GM18520 (cell line): ENCODE measurements at regions not wholly inside any gene's neighbourhood (a gene's known extent, or its start where the extent isn't known, plus 50 kb on each side); places are given as distances from the start of the nearest gene placed in this dataset.

Experiments used
- ATAC-seq: cut with Tn5 transposase; IDR thresholded peaks from one replicate; pipeline ENCODE4 v1.9.1; 2021; ENCODE audit not compliant: unreplicated experiment

DNA sequence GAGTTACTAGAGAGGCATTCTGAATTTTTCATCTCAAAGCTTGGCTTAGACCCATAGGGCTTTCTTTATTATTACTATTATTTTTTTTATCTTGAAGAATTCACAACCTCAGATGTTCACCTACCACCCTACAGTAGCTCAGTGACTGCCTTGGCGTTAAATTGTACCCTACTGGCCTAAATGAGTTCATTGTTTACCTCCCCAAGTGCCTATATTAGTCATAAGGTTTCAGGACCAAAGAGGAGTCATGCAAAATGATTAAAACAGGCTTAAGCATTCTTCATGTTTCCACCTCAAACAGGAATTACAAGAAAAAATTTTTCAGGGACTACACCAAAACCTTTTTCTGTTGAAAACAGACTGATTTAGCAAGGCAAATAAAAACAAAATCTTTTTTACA lies 751.5 kb downstream of the SQOR start:
- ATAC-seq, result no peak

DNA sequence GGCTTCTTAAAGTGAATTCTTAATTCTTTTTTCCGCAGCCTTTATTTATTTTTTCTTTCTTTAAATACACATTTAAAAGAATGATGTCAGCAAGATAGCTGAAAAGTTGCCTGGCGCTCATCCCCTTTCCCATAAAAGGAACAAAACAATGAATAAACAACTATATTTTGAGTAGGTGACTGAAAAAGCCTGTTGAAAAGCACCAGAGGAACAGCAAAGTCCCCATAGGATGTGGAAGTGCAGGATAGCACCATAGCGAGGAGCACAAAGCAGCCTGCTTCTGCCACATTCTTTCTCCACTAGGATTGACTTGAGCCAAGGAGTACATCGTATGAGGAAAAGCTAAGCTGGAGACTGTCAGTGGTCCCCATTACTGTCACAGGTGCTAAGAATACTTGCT lies 754.9 kb downstream of the SQOR start:
- ATAC-seq, result no peak

DNA sequence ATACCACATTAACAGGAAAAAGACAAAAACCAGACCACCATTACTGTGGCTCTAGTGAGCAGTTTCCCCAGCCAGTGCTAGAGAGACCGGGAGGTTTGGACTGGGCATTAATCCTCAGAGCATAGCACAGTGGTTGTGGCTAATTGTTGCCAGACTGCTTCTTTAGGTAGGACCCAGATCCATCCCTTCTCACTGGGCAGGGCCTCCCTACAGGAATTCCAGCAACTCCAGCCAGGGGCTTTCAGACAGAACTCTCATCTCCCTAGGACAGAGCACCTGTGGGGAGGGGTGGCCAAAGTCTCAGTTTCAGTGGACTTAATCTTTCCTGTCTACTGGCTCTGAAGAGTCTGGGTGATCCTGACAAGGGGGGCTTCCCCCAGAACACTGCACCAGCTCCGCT lies 759.6 kb downstream of the SQOR start:
- ATAC-seq, result no peak

DNA sequence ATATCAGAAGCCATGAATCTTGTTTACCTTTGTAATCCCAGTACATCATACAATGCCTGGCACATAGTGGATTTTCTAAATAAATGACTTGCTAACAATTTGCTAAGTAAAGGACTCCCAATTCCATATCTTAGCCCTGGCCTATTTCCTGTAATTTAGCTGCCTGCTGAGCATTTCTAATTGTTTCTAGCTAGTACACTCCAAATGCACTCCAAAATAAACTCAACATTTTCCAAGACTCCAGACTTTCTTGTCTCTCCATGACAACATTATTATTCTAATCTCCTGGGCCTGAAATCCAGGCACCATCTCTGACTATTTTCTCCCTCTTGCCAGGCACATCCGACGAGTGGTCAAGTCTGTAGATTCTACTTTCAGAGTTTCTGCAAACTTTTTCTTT lies 773.5 kb downstream of the SQOR start:
- no peak for ATAC-seq

DNA sequence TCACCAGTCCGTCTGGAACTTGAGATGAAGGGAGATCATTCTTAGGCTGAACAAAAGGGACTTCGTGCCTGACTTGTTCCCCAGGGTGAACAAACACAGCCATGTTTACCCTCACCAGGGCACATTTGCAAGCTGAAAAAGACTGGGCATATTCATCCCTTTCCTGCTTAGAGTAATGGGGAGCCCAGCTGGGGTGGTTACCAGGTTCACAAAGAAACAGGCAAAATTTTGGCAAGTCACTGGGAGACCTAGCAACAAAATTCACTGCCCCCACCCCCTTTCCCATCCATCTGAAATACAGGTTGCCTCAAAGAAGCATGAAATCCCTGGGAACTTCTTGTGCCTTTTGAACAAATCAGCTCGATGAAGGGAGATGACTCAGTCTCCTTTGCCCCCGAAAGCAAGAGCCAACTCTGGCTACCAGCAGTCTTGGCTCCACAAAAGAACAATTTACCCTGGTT lies 775.0 kb downstream of the SQOR start:
- ATAC-seq, result no peak

DNA sequence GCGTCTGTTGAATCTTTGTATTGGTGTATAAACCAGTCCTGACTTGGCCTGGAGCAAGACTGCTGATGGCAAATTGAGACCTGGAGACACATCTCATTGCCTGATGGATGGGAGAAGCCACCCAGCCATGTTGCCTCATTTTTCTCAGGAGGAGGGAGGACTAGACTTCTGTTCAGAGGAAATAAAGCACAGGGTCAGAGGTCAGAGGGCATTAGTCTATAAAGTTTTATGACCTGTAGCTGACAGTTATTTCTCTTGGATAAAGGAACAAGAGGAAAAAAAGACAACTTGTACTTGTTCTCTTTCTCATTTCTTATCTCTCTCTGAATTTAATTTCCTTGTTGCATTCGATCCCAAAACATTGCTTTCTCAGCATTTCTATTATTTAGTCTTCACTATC lies 775.9 kb downstream of the SQOR start:
- no peak for ATAC-seq

DNA sequence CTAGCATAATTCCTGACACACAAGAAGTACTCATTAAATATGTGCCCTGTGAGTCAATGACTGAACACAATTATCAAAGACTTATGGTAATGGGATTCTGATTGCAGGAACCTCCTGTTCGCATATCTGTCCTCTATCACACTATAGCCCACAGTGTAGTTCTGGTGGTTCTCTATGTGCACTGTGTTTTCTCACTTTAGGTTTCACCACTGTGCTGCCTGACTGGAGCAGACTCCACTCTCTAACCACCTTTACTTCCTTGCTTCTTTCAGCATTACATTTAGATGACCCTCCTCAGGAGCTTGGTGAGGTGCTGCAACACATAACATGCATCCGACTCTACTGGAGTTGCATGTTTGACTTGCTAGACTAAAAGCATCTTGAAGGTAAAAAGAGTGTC lies 777.1 kb downstream of the SQOR start:
- no peak for ATAC-seq

DNA sequence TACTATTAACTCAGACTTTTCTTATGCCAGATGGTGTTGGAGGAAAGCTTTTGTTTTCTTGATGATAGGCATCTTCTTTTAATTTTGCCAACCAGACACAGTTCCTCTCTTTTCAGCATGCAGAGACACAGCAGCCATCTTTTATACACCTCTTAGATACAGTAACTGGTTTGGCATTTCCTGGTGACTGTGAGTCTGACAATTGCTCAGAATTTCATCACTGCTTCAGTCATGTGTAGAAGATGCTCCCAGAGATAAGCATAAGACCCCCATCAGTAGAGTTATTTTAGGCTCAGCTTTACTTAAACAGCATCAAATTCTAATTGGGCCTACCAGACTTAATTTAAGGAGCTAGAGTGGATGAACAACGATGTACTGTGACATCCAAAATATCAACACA lies 779.0 kb downstream of the SQOR start:
- no peak for ATAC-seq

DNA sequence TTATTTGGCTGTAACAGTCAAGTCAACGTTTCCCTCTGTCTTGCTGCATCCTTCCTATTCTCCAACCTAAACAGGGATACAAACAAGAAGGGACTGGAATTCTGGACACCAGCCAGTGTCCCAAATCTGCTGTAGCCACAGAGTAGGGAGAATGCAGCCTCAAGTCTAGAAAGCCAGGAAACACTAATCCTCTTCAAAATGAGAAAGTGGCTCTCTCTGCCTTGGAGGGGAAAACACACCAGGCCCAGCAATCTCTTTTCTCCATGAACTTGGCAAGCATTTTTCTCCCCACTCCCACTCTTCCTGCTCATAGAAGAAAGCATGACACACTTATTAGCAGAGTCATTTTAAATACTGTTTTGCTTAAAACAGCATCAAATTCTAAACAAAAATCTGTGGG lies 781.7 kb downstream of the SQOR start:
- no peak for ATAC-seq

DNA sequence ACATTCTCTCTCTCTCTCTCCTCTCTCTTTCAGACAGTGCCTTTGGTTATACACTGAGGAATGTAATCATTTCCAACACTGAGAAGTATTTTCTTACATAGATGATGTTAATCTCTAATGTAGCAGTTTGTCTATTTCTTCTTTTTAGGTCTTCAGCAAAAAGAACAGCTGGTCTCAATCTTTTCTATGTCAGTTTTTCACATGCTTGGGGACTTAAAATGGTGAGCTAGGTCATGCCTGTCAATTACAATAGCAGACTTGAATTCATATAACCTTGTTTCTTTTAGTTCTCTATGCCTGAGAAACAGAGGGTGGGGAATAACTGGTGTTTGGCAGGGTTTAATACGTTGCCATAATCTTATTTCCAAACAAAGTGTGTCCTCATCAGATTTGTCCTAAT lies 786.2 kb downstream of the SQOR start:
- no peak for ATAC-seq

DNA sequence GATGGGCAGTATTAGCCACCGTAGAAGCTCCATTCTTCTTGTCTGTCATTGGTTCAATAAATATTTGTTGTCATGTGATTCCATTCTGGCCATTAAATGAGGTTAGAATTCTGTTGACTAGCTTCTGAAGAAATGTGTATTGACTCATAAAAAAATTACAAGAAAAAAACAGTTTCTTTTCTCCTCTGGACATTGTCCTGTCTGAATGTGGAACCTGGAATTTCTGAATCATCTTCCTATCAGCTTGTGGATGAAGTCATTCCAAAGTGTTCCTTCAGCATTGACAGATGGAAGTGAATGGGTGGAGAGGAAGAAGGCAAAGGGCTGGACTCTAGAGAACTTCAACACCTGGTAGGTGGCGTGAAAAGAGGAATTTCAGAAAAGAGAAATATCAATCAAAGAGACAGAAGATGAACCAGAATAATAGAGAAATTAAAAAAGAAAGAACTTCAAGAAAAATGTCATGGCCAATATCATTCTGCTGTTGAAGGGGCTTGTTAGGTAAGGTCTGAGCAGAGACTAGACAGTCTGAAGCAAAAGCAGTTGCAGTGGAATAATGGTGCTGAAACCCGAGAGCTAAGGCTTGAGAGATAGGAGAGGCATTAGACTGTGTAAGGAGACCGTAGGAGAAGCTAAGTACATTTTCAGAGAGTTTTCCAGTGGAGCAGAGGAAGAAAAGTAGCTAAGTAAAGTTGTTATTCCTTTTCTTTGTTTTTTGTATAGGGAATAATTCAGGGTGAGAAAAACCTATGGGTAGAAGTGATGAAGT lies 806.6 kb downstream of the SQOR start:
- no peak for ATAC-seq

DNA sequence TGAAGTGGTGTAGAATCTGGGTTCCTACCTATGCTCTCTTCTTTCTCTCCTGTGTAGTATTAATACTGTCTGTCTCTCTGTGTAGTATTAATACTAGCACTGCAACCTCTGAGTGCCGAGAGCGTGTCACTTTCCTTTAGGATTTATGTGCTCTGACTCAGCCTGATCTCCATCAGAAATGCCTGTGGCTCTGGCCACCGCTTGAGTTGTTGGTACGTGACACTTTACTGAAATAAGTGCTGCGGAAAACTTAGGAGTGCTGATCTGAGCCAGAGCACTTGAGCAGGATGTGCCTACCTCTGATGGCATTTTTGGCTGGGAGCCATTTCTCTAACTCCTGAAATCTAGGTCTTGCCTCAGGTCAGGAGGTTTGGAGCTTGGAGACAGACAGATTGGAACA lies 807.4 kb downstream of the SQOR start:
- ATAC-seq, result no peak

DNA sequence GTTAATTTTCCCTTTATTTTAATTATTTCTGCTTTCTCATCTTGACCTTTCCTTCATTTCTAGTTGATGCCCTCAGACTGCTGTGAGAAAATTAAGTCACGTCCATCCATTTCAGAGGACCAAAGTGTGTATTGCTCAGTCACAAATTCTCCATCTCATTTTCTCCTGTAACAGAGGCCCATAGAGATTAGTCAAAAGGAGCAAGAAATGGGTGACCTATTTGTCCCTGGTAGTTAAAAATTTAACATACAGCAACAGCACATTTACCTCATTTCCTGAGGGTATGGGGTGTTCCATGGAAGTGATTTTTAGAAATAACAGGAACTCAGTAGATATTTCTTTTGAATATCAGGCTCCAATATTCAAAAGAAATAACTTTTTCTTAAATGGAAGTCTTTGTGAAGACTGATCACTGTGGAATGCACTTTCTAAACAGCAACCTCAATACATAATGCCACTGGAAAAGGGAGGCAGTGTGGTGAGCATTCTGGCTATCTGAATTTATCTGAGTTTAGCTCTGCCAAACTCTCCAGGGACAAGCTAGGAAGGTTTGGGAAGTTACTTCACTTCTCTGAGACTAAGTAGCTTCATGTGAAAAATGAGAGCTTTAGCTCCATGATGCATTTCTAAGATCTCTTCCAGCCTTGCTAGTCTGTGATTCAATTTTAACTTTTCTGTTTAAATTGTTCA lies 808.2 kb downstream of the SQOR start:
- no peak for ATAC-seq

DNA sequence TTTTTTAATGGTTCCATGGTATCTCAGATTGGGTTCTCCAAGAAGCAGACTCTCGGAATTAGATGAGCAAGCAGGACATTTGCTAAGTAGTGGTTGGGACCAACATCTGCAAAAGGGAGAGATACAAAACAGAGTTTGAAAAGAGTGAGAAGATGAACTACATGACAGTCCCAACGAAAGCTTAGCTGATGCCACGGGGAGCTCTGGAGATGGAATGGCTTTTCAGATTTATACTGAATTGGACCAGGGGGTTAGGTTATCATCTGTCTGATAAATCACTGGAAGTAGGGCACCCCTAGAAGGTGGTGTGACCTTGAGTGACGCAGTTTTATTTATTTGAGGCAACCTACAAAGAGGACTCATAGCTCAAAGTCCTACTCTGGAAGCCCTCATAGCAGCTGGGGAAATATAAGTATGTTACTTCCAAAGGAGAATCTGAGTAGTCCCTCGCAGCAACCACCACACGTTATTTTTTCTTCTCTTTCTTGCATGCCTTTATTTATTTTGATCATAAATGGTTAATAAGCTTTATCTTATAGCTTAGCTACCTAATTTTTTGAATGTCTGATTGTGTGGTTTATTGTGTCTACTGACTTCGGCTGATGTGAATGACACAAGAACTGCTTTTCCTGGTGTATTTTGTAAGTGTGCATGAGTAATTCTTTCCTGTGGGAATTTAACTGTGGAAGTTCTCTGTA lies 815.4 kb downstream of the SQOR start:
- no peak for ATAC-seq

DNA sequence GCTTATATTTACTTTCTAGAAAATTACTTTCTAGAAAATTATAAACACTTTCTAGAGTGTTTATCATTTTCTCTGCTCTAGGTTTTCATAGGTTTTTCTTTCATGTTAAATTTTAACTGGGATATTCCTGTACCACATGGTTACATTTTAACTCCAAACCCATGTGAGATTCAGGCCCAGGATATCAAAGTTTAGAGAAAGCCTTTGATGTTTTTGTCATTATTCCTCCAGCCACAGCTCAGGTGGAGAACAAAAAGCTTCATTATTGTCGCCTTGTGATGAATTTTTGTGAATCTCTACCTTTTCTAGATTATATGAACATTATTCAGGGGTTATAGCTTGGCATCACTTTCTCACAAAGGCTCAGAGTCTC lies 816.0 kb downstream of the SQOR start:
- ATAC-seq, result no peak

DNA sequence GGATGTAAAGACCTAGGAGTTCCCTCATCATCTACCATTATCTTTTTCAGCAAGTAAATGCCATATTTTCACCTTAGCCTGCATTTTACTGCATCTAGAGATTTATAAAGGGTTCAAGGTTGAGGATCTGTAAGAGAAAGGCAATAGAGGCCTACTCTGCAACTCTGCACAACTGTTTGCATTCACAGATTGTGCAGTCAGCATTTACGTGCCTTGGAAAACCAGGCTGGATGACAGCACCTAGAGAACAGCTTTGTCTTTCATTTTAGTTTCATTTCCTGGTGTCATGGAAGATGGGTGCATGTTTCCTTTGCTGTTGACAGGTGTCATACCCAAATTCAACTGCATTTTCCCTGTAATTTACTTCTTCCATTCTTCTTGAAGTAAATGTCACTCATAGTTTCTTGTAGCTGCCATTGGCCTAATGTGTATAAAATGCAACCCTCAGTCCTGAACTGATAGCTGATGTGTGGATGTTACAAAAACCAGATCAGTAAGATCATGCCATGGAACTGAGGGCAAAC lies 817.5 kb downstream of the SQOR start:
- no peak for ATAC-seq

DNA sequence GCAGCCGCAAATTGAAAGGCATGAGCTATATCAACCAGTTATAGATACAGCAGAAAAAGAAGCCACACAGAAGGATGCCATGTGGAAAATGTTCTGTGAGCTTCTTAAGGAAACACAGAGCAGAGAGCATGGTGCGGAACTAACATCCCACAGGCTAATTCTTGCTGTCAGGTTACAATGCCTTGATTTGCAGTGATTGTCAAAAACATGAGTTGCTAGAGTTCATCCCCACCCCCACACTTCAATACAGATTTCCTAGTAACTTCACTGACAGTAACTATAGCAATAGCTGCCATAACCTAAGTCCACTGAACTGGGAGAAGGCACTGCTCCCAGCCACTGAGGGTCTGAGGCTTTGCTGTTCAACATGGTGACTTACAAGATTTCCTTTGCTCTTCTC lies 821.6 kb downstream of the SQOR start:
- no peak for ATAC-seq

DNA sequence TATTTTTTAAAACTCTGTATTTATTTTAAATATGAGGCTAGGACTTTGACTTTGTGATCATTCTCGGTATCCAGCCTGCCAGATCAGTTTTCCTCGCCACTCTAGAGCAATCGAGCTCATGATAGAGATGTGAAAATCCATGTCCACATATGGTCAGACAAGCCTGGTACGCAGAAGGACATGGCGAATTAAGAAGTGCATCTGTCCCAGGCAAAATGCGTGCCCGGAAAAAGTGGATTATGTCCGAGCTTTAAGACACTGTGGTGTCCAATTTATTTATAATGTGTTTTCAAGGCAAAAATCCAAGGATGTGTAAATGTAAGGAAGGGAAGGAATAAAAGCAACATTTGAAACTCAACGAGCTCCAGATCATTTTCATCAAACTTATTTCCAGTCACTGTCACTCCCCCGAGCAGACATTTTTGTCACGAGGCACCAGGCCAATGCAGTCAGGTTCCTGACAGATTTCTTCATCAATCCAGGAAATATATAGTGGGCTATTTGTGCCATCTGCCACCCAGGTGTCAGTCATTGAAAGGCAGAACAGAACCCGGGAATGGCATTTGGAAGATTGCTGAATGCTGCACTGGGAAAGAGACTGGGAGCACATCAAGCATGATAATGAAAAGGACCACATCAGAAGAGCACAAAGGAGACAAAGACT lies 825.7 kb downstream of the SQOR start:
- ATAC-seq, result no peak

DNA sequence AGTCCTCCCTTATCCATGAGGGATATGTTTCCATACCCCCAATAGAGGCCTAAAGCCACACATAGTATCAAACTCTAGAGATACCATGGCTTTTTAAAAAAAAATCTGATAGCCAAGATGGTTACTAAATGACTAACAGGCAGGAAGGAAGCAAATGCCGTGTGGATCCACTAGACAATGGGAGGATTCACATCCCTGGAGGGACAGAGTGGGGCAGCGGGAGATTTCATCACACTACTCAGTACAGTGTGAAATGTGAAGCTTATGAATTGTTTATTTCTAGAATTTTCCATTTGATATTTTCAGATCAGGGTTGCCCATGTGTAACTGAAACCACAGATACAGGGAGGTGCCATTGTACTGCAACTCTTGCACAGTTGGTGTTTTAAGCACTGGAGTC lies 826.6 kb downstream of the SQOR start:
- ATAC-seq, result no peak

DNA sequence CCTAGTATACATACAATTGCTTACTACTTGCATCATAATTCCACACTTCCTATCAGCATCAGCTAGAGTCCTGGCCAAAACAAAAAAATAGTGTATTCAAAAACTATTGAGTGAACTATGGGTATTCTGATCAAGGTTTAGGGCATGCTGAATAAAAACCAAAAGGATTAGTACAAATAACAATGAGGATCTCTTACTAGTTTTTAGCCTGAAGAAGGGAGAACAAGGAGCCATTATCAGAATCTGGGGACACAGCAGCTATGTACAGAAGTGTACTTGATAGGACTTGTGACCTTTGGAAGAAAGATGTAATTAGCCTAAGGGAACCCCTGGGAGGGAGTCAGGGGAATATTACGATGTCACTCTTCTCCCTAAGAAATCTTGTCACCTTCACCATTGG lies 832.2 kb downstream of the SQOR start:
- ATAC-seq, result no peak

DNA sequence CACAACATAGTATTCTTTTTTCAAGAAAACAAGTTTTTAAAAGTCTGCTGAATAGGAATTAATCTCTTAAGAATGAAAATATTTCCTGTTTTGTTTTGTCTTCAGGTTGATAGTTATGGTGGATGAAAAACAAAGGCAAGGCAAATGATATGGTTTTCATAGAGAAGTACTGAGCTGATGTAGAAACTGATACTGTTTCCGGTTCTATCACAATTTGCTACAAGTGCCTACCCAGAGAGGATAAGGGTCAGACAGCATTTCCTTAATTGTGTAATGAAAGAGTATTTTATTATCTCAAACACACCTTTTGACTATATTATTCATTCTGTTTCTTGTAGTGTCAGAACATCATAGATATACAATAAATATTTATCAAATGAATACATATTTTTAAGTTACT lies 836.3 kb downstream of the SQOR start:
- ATAC-seq, result no peak
